ENCODE measurements at regions not wholly inside any gene's neighbourhood (a gene's known extent, or its start where the extent isn't known, plus 50 kb on each side); places are given as distances from the start of the nearest gene placed in this dataset.

GRCh38 chr6:103011605-103012004 is 1618.1 kb downstream of the GRIK2 start:
- no peak overlapping the region for H3K9ac ChIP-seq
- no peaks in the 10 kb centered on the region for H3K36me3 ChIP-seq (replicated peaks in 1 of 2; ENCODE audit: control insufficient read depth in 1 of 2, insufficient read depth in 2 of 2, low read length in 1 of 2)
- CTCF ChIA-PET: interaction anchor here (1.5 kb wide), 1 partner anchor 9 kb away, joined by 5 read pairs; no protein-coding TSS in a partner anchor
- WGBS (ENCODE audit: low lambda C conversion rate): 44% methylated on average over 2 of the region's 2 CpGs
- H3K27ac ChIP-seq (ENCODE audit: low read depth in 2 of 2, low read length in 1 of 2): no peak overlapping the region
- TF ChIP-seq REST (IDR thresholded peaks at IDR 0.05; ENCODE audit: low read depth, low read length) (no peak), TAF1 (IDR thresholded peaks at IDR 0.05; ENCODE audit: borderline replicate concordance, low read depth, low read length) (no peak)
- H3K9me2 ChIP-seq: no peaks in the 10 kb centered on the region
- DNase-seq: no peak
- H3K4me2 ChIP-seq: no peak overlapping the region
- H2AFZ ChIP-seq (ENCODE audit: low read depth): no peak overlapping the region
- H3K79me2 ChIP-seq (ENCODE audit: insufficient read depth): no peaks in the 10 kb centered on the region
- H3F3A ChIP-seq (replicated peaks; ENCODE audit: insufficient read depth): no peaks in the 10 kb centered on the region
- H4K20me1 ChIP-seq (ENCODE audit: insufficient read depth): no peaks in the 10 kb centered on the region
- no peaks in the 10 kb centered on the region for H3K4me1 ChIP-seq (ENCODE audit: control insufficient read depth in 1 of 2, insufficient read depth in 2 of 2, low read depth in 1 of 2, low read length in 1 of 2)
- no peaks in the 10 kb centered on the region for H3K27me3 ChIP-seq (ENCODE audit: insufficient read depth)
- no peak overlapping the region for H3K4me3 ChIP-seq (ENCODE audit: low read depth in 2 of 2, low read length in 1 of 2)
- POLR2A ChIA-PET: no interaction called here
- H3K9me3 ChIP-seq: no peaks in the 10 kb centered on the region

- no peak for DNase-seq
- WGBS (ENCODE audit: low lambda C conversion rate): 40% methylated on average over 3 of the region's 3 CpGs
- no peaks in the 10 kb centered on the region for H3K79me2 ChIP-seq (ENCODE audit: insufficient read depth)
- no peak for TF ChIP-seq ELF1 (IDR thresholded peaks at IDR 0.05)
- TF ChIP-seq EP300 (IDR thresholded peaks at IDR 0.05; ENCODE audit: borderline replicate concordance in 1 of 2, low read depth in 1 of 2, low read length in 1 of 2): no peak
- no peak for TF ChIP-seq GATA2 (CRISPR knock-in tag; IDR thresholded peaks at IDR 0.05)
- TF ChIP-seq IRF3 (IDR thresholded peaks at IDR 0.05; ENCODE audit: low read depth, low read length): no peak
- no peak for TF ChIP-seq MEF2A (IDR thresholded peaks at IDR 0.05; ENCODE audit: borderline replicate concordance, low read depth)
- TF ChIP-seq RFX5 (IDR thresholded peaks at IDR 0.05; ENCODE audit: low read length): no peak
- no peak for TF ChIP-seq YY1 (IDR thresholded peaks at IDR 0.05; ENCODE audit: low read depth)
- no peak for TF ChIP-seq FOSL2 (IDR thresholded peaks at IDR 0.05; ENCODE audit: borderline replicate concordance, low read depth)
- no peak for TF ChIP-seq RAD21 (IDR thresholded peaks at IDR 0.05; ENCODE audit: low read length)
- no peak for TF ChIP-seq TEAD4 (IDR thresholded peaks at IDR 0.05; ENCODE audit: borderline replicate concordance, insufficient read depth)
- no peak for TF ChIP-seq SIN3A (IDR thresholded peaks at IDR 0.05; ENCODE audit: borderline replicate concordance, low read depth, low read length)
- no peak for TF ChIP-seq USF1 (IDR thresholded peaks at IDR 0.05; ENCODE audit: borderline replicate concordance, low read depth)
- no peak for TF ChIP-seq MXI1 (IDR thresholded peaks at IDR 0.05; ENCODE audit: low read depth, low read length)
- no peak for TF ChIP-seq REST (IDR thresholded peaks at IDR 0.05; ENCODE audit: low read depth, low read length)
- TF ChIP-seq PBX3 (IDR thresholded peaks at IDR 0.05): no peak
- no peak for TF ChIP-seq JUND (IDR thresholded peaks at IDR 0.05)
- TF ChIP-seq EZH2phosphoT487 (IDR thresholded peaks at IDR 0.05; ENCODE audit: borderline replicate concordance, low read depth): no peak
- TF ChIP-seq TCF12 (IDR thresholded peaks at IDR 0.05): no peak
These were observed 1608.8 kb downstream of the GRIK2 start for GRCh38 chr6:103002282-103002681.

More at GRCh38 chr6:103002282-103002681, 1608.8 kb downstream of the GRIK2 start:
- Histone ChIP-seq H3K4me1 (ENCODE audit: control insufficient read depth in 1 of 2, insufficient read depth in 2 of 2, low read depth in 1 of 2, low read length in 1 of 2) (no peaks in the 10 kb centered on the region), H2AFZ (ENCODE audit: low read depth) (no peak overlapping the region), H3K9me2 (no peaks in the 10 kb centered on the region), H3K4me3 (ENCODE audit: low read depth in 2 of 2, low read length in 1 of 2) (no peak overlapping the region), H3F3A (replicated peaks; ENCODE audit: insufficient read depth) (no peaks in the 10 kb centered on the region), H3K4me2 (no peak overlapping the region), H3K27me3 (ENCODE audit: insufficient read depth) (no peaks in the 10 kb centered on the region), H3K36me3 (replicated peaks in 1 of 2; ENCODE audit: control insufficient read depth in 1 of 2, insufficient read depth in 2 of 2, low read length in 1 of 2) (no peaks in the 10 kb centered on the region), H3K27ac (ENCODE audit: low read depth in 2 of 2, low read length in 1 of 2) (no peak overlapping the region), H3K9me3 (no peaks in the 10 kb centered on the region), H4K20me1 (ENCODE audit: insufficient read depth) (no peaks in the 10 kb centered on the region), H3K9ac (no peak overlapping the region)
- ChIA-PET CTCF (interaction anchor here (1.2 kb wide), 1 partner anchor 9 kb away, joined by 5 read pairs; no protein-coding TSS in a partner anchor), POLR2A (no interaction called here)
